MM.1S (cell line): ENCODE measurements at regions not wholly inside any gene's neighbourhood (a gene's known extent, or its start where the extent isn't known, plus 50 kb on each side); places are given as distances from the start of the nearest gene placed in this dataset.

Experiments
- EZH2 ChIP-seq: fragments of 300-600 bp; sonication (generic); optimal IDR thresholded peaks from 2 replicates; pipeline ENCODE3; 2017; ENCODE audit warnings: low read depth, mild to moderate bottlenecking, antibody characterized with exemption, low read length, mixed read lengths
- EZH2phosphoT487 ChIP-seq: fragments of 300-600 bp; sonication (generic); IDR thresholded peaks from 2 replicates; pipeline ENCODE4 v1.6.1; 2018; ENCODE audit warnings: antibody characterized with exemption, low read length
- TF ChIP-seq, protein P1 (sequence below): fragments of 300-600 bp; sonication (generic); IDR thresholded peaks from 2 replicates; pipeline ENCODE4 v1.5.1; 2016; ENCODE audit warnings: antibody characterized with exemption, low read length, mixed read lengths

GRCh38 chr12:124216966-124217365, 77.9 kb upstream of the RFLNA start:
- TF ChIP-seq, protein P1, sequence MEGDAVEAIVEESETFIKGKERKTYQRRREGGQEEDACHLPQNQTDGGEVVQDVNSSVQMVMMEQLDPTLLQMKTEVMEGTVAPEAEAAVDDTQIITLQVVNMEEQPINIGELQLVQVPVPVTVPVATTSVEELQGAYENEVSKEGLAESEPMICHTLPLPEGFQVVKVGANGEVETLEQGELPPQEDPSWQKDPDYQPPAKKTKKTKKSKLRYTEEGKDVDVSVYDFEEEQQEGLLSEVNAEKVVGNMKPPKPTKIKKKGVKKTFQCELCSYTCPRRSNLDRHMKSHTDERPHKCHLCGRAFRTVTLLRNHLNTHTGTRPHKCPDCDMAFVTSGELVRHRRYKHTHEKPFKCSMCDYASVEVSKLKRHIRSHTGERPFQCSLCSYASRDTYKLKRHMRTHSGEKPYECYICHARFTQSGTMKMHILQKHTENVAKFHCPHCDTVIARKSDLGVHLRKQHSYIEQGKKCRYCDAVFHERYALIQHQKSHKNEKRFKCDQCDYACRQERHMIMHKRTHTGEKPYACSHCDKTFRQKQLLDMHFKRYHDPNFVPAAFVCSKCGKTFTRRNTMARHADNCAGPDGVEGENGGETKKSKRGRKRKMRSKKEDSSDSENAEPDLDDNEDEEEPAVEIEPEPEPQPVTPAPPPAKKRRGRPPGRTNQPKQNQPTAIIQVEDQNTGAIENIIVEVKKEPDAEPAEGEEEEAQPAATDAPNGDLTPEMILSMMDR: no peak
- TF ChIP-seq EZH2 (no peak), EZH2phosphoT487 (no peak)
